NCI-H1092 (cell line): ENCODE measurements at regions not wholly inside any gene's neighbourhood (a gene's known extent, or its start where the extent isn't known, plus 50 kb on each side); places are given as distances from the start of the nearest gene placed in this dataset.

Experiments
- DNase-seq: peaks from one replicate; lab custom pipeline; 2025; lab: John Stamatoyannopoulos, UW

- DNase-seq: no peak
Measured at GRCh38 chr6:44662461-44663121, 275.1 kb downstream of the CDC5L start.

- DNase-seq: no peak
Measured at GRCh38 chr6:44663860-44664634, 276.5 kb downstream of the CDC5L start.

GRCh38 chr6:44664716-44665115, 277.2 kb downstream of the CDC5L start:
- DNase-seq: no peak

- no peak for DNase-seq
Measured at GRCh38 chr6:44665143-44665542, 277.6 kb downstream of the CDC5L start.

- DNase-seq: no peak
Measured at GRCh38 chr6:44665683-44666082, 278.2 kb downstream of the CDC5L start.

- DNase-seq: no peak
Measured at GRCh38 chr6:44666324-44666723, 278.8 kb downstream of the CDC5L start.

GRCh38 chr6:44667226-44667625, 279.7 kb downstream of the CDC5L start:
- DNase-seq: no peak

- DNase-seq: no peak
Measured at GRCh38 chr6:44667668-44668390, 280.3 kb downstream of the CDC5L start.

GRCh38 chr6:44668391-44668930, 281.0 kb downstream of the CDC5L start:
- DNase-seq: no peak

GRCh38 chr6:44668976-44669934, 281.7 kb downstream of the CDC5L start:
- no peak for DNase-seq

- DNase-seq: no peak
Measured at GRCh38 chr6:44670146-44670545, 282.6 kb downstream of the CDC5L start.

GRCh38 chr6:44671333-44671732, 283.8 kb downstream of the CDC5L start:
- no peak for DNase-seq

- no peak for DNase-seq
Measured at GRCh38 chr6:44672086-44672485, 284.6 kb downstream of the CDC5L start.

- DNase-seq: no peak
Measured at GRCh38 chr6:44672841-44673240, 285.3 kb downstream of the CDC5L start.

GRCh38 chr6:44674226-44675155, 287.0 kb downstream of the CDC5L start:
- DNase-seq: no peak

GRCh38 chr6:44675449-44675848, 287.9 kb downstream of the CDC5L start:
- DNase-seq: no peak

- DNase-seq: no peak
Measured at GRCh38 chr6:44676246-44676790, 288.8 kb downstream of the CDC5L start.

- DNase-seq: no peak
Measured at GRCh38 chr6:44676826-44677433, 289.4 kb downstream of the CDC5L start.

- DNase-seq: no peak
Measured at GRCh38 chr6:44678252-44678935, 290.9 kb downstream of the CDC5L start.
